GM12878 (cell line): ENCODE measurements at regions not wholly inside any gene's neighbourhood (a gene's known extent, or its start where the extent isn't known, plus 50 kb on each side); places are given as distances from the start of the nearest gene placed in this dataset.

Experiments used
- BHLHE40 ChIP-seq, 2 experiments: fragments of 450-650 bp in 1 of 2; IDR thresholded peaks; 2 replicates each; pipeline ENCODE4 v1.6.1; 2011 to 2017; ENCODE audit warnings: low read depth in 2 of 2, borderline replicate concordance in 1 of 2, improper control_type of control experiment in 1 of 2, low read length in 1 of 2, mild to moderate bottlenecking in 1 of 2
- CEBPB ChIP-seq, 2 experiments: fragments of 150-350 bp in 1 of 2; IDR thresholded peaks; 2 replicates each; pipeline ENCODE4 v1.6.1; 2012 to 2014; ENCODE audit warnings: low read depth in 2 of 2, low read length in 2 of 2, borderline replicate concordance in 1 of 2, inconsistent platforms in 1 of 2
- CREB1 ChIP-seq: IDR thresholded peaks from 2 replicates; pipeline ENCODE4 v1.6.1; 2012; ENCODE audit warnings: low read depth, mild to moderate bottlenecking, inconsistent platforms
- EP300 ChIP-seq, 2 experiments: fragments of 150-350 bp in 1 of 2; IDR thresholded peaks; 2 replicates each; pipeline ENCODE4 v1.6.1; 2011 to 2012; ENCODE audit warnings: low read depth in 2 of 2, low read length in 2 of 2, borderline replicate concordance in 1 of 2, improper control_type of control experiment in 1 of 2, inconsistent platforms in 1 of 2; ENCODE audit not compliant: control insufficient read depth in 1 of 2
- EZH2 ChIP-seq: IDR thresholded peaks from 2 replicates; pipeline ENCODE4 v1.6.1; 2012; ENCODE audit warnings: low read depth, mild to moderate bottlenecking, control low read depth, inconsistent platforms, low read length, borderline replicate concordance; ENCODE audit not compliant: control insufficient read depth
- NFIC ChIP-seq: IDR thresholded peaks from 2 replicates; pipeline ENCODE4 v1.6.1; 2012; ENCODE audit warnings: low read depth, mild to moderate bottlenecking, inconsistent platforms, low read length, moderate library complexity
- POLR2A ChIP-seq: IDR thresholded peaks from 2 replicates; pipeline ENCODE4 v1.6.1; 2011; ENCODE audit warnings: low read depth, mild to moderate bottlenecking, low read length
- RAD21 ChIP-seq: IDR thresholded peaks from 2 replicates; pipeline ENCODE4 v1.6.1; 2011; ENCODE audit warnings: mild to moderate bottlenecking, low read depth, low read length, moderate library complexity; ENCODE audit not compliant: insufficient read depth
- RFX5 ChIP-seq: IDR thresholded peaks from 2 replicates; pipeline ENCODE4 v1.6.1; 2011; ENCODE audit warnings: low read depth, low read length, improper control_type of control experiment
- TAF1 ChIP-seq: IDR thresholded peaks from 2 replicates; pipeline ENCODE4 v1.6.1; 2011; ENCODE audit warnings: mild to moderate bottlenecking, low read depth, low read length, borderline replicate concordance
- ZNF274 ChIP-seq: IDR thresholded peaks from one replicate; pipeline ENCODE4 v1.8.0; 2011; ENCODE audit not compliant: insufficient read length, insufficient read depth
- TF ChIP-seq, protein P1 (sequence below), 3 experiments: IDR thresholded peaks in 2 of 3; conservative IDR thresholded peaks in 1 of 3; 2 replicates each; pipeline ENCODE4 v1.5.1; 2011; ENCODE audit warnings: low read depth in 3 of 3, low read length in 3 of 3, mild to moderate bottlenecking in 3 of 3, control low read depth in 2 of 3, moderate library complexity in 2 of 3, inconsistent platforms in 1 of 3, mixed read lengths in 1 of 3; ENCODE audit not compliant: control insufficient read depth in 2 of 3, insufficient read depth in 1 of 3; ENCODE audit errors: extremely low read depth in 1 of 3

DNA sequence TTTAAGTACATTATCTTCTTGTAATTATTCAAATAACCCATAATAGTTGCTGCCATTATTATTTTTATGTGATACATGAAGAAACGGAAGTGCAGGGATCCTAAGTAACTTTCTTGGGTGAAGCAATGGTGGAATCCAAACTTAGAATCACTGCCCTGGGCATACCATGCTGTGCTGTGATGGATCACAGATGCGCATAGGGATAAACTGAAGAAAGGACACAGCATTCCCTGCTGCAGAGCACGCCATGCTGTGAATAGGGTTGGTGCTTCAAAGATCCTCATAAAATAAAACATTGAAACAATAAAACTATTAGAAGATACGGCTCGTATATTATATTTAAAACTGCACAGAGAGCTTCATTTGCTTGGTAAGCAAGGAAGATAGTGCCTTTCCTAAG, 211.7 kb upstream of the ADAMTS16 start:
- no peak for TF ChIP-seq CREB1
- TF ChIP-seq, protein P1, sequence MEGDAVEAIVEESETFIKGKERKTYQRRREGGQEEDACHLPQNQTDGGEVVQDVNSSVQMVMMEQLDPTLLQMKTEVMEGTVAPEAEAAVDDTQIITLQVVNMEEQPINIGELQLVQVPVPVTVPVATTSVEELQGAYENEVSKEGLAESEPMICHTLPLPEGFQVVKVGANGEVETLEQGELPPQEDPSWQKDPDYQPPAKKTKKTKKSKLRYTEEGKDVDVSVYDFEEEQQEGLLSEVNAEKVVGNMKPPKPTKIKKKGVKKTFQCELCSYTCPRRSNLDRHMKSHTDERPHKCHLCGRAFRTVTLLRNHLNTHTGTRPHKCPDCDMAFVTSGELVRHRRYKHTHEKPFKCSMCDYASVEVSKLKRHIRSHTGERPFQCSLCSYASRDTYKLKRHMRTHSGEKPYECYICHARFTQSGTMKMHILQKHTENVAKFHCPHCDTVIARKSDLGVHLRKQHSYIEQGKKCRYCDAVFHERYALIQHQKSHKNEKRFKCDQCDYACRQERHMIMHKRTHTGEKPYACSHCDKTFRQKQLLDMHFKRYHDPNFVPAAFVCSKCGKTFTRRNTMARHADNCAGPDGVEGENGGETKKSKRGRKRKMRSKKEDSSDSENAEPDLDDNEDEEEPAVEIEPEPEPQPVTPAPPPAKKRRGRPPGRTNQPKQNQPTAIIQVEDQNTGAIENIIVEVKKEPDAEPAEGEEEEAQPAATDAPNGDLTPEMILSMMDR (IDR thresholded peaks at IDR 0.05 in 2 of 3, conservative IDR thresholded peaks at IDR 0.05 in 1 of 3; ENCODE audit: control insufficient read depth in 2 of 3, extremely low read depth in 1 of 3, insufficient read depth in 1 of 3, low read depth in 3 of 3, low read length in 3 of 3), result no peak
- no peak for TF ChIP-seq EP300 (IDR thresholded peaks at IDR 0.05; ENCODE audit: borderline replicate concordance in 1 of 2, control insufficient read depth in 1 of 2, low read depth in 2 of 2, low read length in 2 of 2)
- TF ChIP-seq CEBPB (IDR thresholded peaks at IDR 0.05; ENCODE audit: borderline replicate concordance in 1 of 2, low read depth in 2 of 2, low read length in 2 of 2), result no peak
- no peak for TF ChIP-seq RAD21
- no peak for TF ChIP-seq POLR2A
- no peak for TF ChIP-seq TAF1
- TF ChIP-seq RFX5, result no peak
- TF ChIP-seq NFIC, result no peak
- TF ChIP-seq ZNF274, result no peak
- TF ChIP-seq EZH2, result no peak
- no peak for TF ChIP-seq BHLHE40 (IDR thresholded peaks at IDR 0.05; ENCODE audit: borderline replicate concordance in 1 of 2, low read depth in 2 of 2, low read length in 1 of 2)
